ENCODE measurements at regions not wholly inside any gene's neighbourhood (a gene's known extent, or its start where the extent isn't known, plus 50 kb on each side); places are given as distances from the start of the nearest gene placed in this dataset.

- TF ChIP-seq CTCF (IDR thresholded peaks at IDR 0.05; ENCODE audit: low read depth, low read length, poor library complexity, severe bottlenecking), result no peak
- no peak for TF ChIP-seq EZH2phosphoT487 (IDR thresholded peaks at IDR 0.05; ENCODE audit: borderline replicate concordance, low read length)
These were observed 198.3 kb upstream of the TGFBR2 start for GRCh38 chr3:30408105-30408557.

Measured in DOHH2 (cell line).